Neuronal stem cell (in vitro differentiated cells): ENCODE measurements at regions not wholly inside any gene's neighbourhood (a gene's known extent, or its start where the extent isn't known, plus 50 kb on each side); places are given as distances from the start of the nearest gene placed in this dataset.

ENCODE experiments used
- DNase-seq: peaks from one replicate; pipeline ENCODE4 v3.0.0-alpha.2; 2013; ENCODE audit warnings: low spot score
- H2AFZ ChIP-seq: one replicate; pipeline ENCODE4 v1.6.1; 2013; ENCODE audit warnings: mild to moderate bottlenecking, low read length, inconsistent platforms
- H2AK5ac ChIP-seq: 2 replicates; pipeline ENCODE4 v1.6.1; 2013; ENCODE audit warnings: low read depth, mild to moderate bottlenecking, inconsistent platforms, low read length, moderate library complexity, mixed read lengths
- H2BK120ac ChIP-seq: 2 replicates; pipeline ENCODE4 v1.6.1; 2013; ENCODE audit warnings: low read depth, mild to moderate bottlenecking, inconsistent platforms, low read length, moderate library complexity, mixed read lengths
- H2BK12ac ChIP-seq: one replicate; pipeline ENCODE4 v1.6.1; 2013; ENCODE audit warnings: low read length, inconsistent platforms
- H2BK15ac ChIP-seq: 2 replicates; pipeline ENCODE4 v1.6.1; 2013; ENCODE audit warnings: mild to moderate bottlenecking, low read length, inconsistent platforms, mixed read lengths
- H2BK5ac ChIP-seq: one replicate; pipeline ENCODE4 v1.6.1; 2013; ENCODE audit warnings: inconsistent platforms, mild to moderate bottlenecking, low read length, moderate library complexity
- H3K14ac ChIP-seq: one replicate; pipeline ENCODE4 v1.6.1; 2013; ENCODE audit warnings: low read length, inconsistent platforms
- H3K18ac ChIP-seq: 2 replicates; pipeline ENCODE4 v1.6.1; 2013; ENCODE audit warnings: low read length, inconsistent platforms
- H3K23ac ChIP-seq: 2 replicates; pipeline ENCODE4 v1.6.1; 2013; ENCODE audit warnings: low read depth, mild to moderate bottlenecking, mixed read lengths, low read length, inconsistent platforms; ENCODE audit not compliant: poor library complexity
- H3K27ac ChIP-seq: replicated peaks from 3 replicates; pipeline ENCODE4 v1.5.1; 2013; ENCODE audit warnings: low read length, inconsistent platforms
- H3K27me3 ChIP-seq, 3 experiments: 2 replicates each; pipeline ENCODE4 v1.6.1; 2013; ENCODE audit warnings: low read length in 3 of 3, mild to moderate bottlenecking in 2 of 3, inconsistent platforms in 1 of 3, low read depth in 1 of 3, mixed read lengths in 1 of 3, moderate library complexity in 1 of 3; ENCODE audit not compliant: control insufficient read depth in 3 of 3, insufficient read depth in 3 of 3
- H3K36me3 ChIP-seq, 2 donors: replicated peaks in 1 of 2; 2 replicates each; pipeline ENCODE4 v1.6.1; 2013; ENCODE audit warnings: low read length in 2 of 2; ENCODE audit not compliant: control insufficient read depth in 2 of 2, insufficient read depth in 2 of 2
- H3K4ac ChIP-seq: 2 replicates; pipeline ENCODE4 v1.6.1; 2013; ENCODE audit warnings: inconsistent platforms, mild to moderate bottlenecking, low read length, moderate library complexity
- H3K4me1 ChIP-seq, 2 donors: 1 replicate in 1 of 2; 2 replicates in 1 of 2; pipeline ENCODE4 v1.6.1; 2013; ENCODE audit warnings: low read length in 2 of 2, low read depth in 1 of 2; ENCODE audit not compliant: control insufficient read depth in 2 of 2, insufficient read depth in 1 of 2
- H3K4me2 ChIP-seq: one replicate; pipeline ENCODE4 v1.6.1; 2013; ENCODE audit warnings: mild to moderate bottlenecking, low read length, inconsistent platforms; ENCODE audit not compliant: insufficient read depth, poor library complexity, severe bottlenecking
- H3K4me3 ChIP-seq, 2 donors: 2 replicates each; pipeline ENCODE4 v1.5.1; 2013; ENCODE audit warnings: low read length in 2 of 2, mild to moderate bottlenecking in 2 of 2, inconsistent platforms in 1 of 2, moderate library complexity in 1 of 2
- H3K79me1 ChIP-seq: one replicate; pipeline ENCODE4 v1.6.1; 2013; ENCODE audit warnings: low read depth, mild to moderate bottlenecking, inconsistent platforms, low read length, moderate library complexity
- H3K9ac ChIP-seq: one replicate; pipeline ENCODE4 v1.6.1; 2013; ENCODE audit warnings: mild to moderate bottlenecking, low read depth, low read length, inconsistent platforms; ENCODE audit not compliant: poor library complexity
- H3K9me3 ChIP-seq, 2 donors: replicated peaks in 1 of 2; 2 replicates each; pipeline versions ENCODE3 to v1.6.1; 2013; ENCODE audit warnings: low read length in 2 of 2, mild to moderate bottlenecking in 2 of 2, inconsistent platforms in 1 of 2, low read depth in 1 of 2, mixed read lengths in 1 of 2, moderate library complexity in 1 of 2; ENCODE audit not compliant: control insufficient read depth in 2 of 2, insufficient read depth in 1 of 2
- H4K8ac ChIP-seq: one replicate; pipeline ENCODE4 v1.6.1; 2013; ENCODE audit warnings: low read depth, mild to moderate bottlenecking, inconsistent platforms, low read length, moderate library complexity
- H4K91ac ChIP-seq: one replicate; pipeline ENCODE4 v1.6.1; 2013; ENCODE audit warnings: low read length, low read depth, mild to moderate bottlenecking, inconsistent platforms; ENCODE audit not compliant: poor library complexity
- WGBS, 2 donors: extraction: QIAGEN DNeasy Blood & Tissue Kit; methylation state at CpG; one replicate each; pipeline ENCODE4 v1.1.7; 2013; ENCODE audit warnings: missing lambda C conversion rate in 2 of 2, mixed read lengths in 1 of 2; ENCODE audit not compliant: insufficient read length in 2 of 2, insufficient replicate concordance in 1 of 2; ENCODE audit errors: extremely low coverage in 2 of 2; 5-methylcytosine and 5-hydroxymethylcytosine counted together

DNA sequence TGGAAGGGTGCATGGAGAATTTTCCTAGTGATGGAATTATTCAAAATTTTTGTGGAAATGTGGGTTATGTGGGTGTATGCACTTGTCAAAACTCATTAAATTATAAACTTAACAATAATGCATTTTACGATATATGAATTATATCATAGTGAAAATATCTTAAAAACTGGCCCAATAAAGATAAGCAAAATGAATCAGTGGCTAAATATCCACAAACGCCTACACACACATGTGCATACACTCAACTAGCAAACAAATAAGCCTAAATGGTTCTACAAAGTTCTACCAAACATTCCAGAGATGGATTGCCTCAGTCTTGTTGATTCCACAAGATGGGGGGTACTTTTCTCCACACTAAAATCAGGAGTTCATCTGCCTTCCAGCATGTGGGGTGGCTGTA lies 349.5 kb downstream of the TSHZ3 start:
- no peak overlapping the region for H3K4me3 ChIP-seq
- peaks cover 0 to 1% of the 10 kb centered on the region in 2 donors for H3K9me3 ChIP-seq
- no peak overlapping the region for H3K18ac ChIP-seq
- no peak overlapping the region for H2AK5ac ChIP-seq
- no peak overlapping the region for H2BK120ac ChIP-seq
- peaks cover 3% of the 10 kb centered on the region for H3K79me1 ChIP-seq
- no peak overlapping the region for H3K14ac ChIP-seq
- no peak overlapping the region for H3K4ac ChIP-seq
- H2BK5ac ChIP-seq = no peak overlapping the region
- DNase-seq = no peak
- no peaks in the 10 kb centered on the region for H3K36me3 ChIP-seq
- H3K23ac ChIP-seq = no peak overlapping the region
- H4K8ac ChIP-seq = no peak overlapping the region
- H2BK12ac ChIP-seq = no peak overlapping the region
- no CpG with 5 or more reads among the region's 2 CpGs for WGBS, 2 donors
- H3K27me3 ChIP-seq = no peaks in the 10 kb centered on the region
- H2BK15ac ChIP-seq = no peak overlapping the region
- H4K91ac ChIP-seq = no peak overlapping the region
- H3K27ac ChIP-seq = no peak overlapping the region
- H3K9ac ChIP-seq = no peak overlapping the region
- no peaks in the 10 kb centered on the region for H3K4me1 ChIP-seq
- no peak overlapping the region for H3K4me2 ChIP-seq
- H2AFZ ChIP-seq = no peak overlapping the region

GRCh38 chr19:30997222-30997621 lies 352.0 kb downstream of the TSHZ3 start:
- Histone ChIP-seq H3K9me3 (peaks cover 0 to 1% of the 10 kb centered on the region in 2 donors), H2BK15ac (no peak overlapping the region), H3K79me1 (peaks cover 3% of the 10 kb centered on the region), H3K4me2 (no peak overlapping the region), H3K4me3 (no peak overlapping the region), H3K18ac (no peak overlapping the region), H4K91ac (no peak overlapping the region), H3K4me1 (no peaks in the 10 kb centered on the region), H3K27ac (no peak overlapping the region), H2BK12ac (no peak overlapping the region), H3K14ac (no peak overlapping the region), H3K23ac (no peak overlapping the region), H2BK120ac (no peak overlapping the region), H3K4ac (no peak overlapping the region), H3K9ac (no peak overlapping the region), H4K8ac (no peak overlapping the region), H3K36me3 (no peaks in the 10 kb centered on the region), H2BK5ac (no peak overlapping the region), H2AFZ (no peak overlapping the region), H2AK5ac (no peak overlapping the region), H3K27me3 (no peaks in the 10 kb centered on the region)
- DNase-seq = no peak
- WGBS, 2 donors = no CpG with 5 or more reads among the region's 4 CpGs

DNA sequence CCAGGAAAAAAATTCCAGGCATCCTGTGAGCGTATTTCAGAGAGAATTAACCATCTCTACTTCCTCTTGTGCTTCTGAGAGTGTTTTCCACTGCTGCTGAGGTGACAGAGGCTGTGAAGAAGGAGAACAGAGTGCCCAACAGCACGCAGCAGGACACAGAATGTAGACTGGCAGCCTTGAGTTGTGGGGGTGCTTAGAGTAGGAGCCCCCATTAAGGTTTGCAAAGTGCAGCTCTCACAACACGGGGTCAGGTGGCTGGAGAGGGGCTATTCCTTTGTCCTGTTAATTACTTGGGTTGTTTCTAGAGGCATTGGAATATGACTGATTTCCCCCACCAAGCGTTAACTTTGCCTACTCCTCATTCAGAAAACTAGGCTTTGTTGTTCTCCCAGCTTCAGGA lies 370.6 kb downstream of the TSHZ3 start:
- H2AK5ac ChIP-seq = no peak overlapping the region
- peaks cover 0 to 2% of the 10 kb centered on the region in 2 donors for H3K4me1 ChIP-seq
- no peak overlapping the region for H3K14ac ChIP-seq
- no peak overlapping the region for H3K9ac ChIP-seq
- peaks cover 0 to 3% (median 0%) of the 10 kb centered on the region in 3 experiments for H3K27me3 ChIP-seq
- no peak overlapping the region for H3K27ac ChIP-seq
- H3K36me3 ChIP-seq = no peaks in the 10 kb centered on the region
- H2BK5ac ChIP-seq = no peak overlapping the region
- H2BK120ac ChIP-seq = no peak overlapping the region
- no peaks in the 10 kb centered on the region for H3K9me3 ChIP-seq
- no peak overlapping the region for H4K8ac ChIP-seq
- H3K18ac ChIP-seq = no peak overlapping the region
- no peak overlapping the region for H2BK12ac ChIP-seq
- H3K79me1 ChIP-seq = no peaks in the 10 kb centered on the region
- no peak for DNase-seq
- H2BK15ac ChIP-seq = no peak overlapping the region
- H3K23ac ChIP-seq = no peak overlapping the region
- H4K91ac ChIP-seq = no peak overlapping the region
- WGBS, 2 donors = no CpG with 5 or more reads among the region's 4 CpGs
- H2AFZ ChIP-seq = no peak overlapping the region
- H3K4ac ChIP-seq = no peak overlapping the region
- no peak overlapping the region for H3K4me2 ChIP-seq
- H3K4me3 ChIP-seq = no peak overlapping the region

GRCh38 chr19:30969591-30969990 lies 379.6 kb downstream of the TSHZ3 start:
- Histone ChIP-seq H2AK5ac (no peak overlapping the region), H2BK15ac (no peak overlapping the region), H3K4me1 (no peaks in the 10 kb centered on the region), H2BK12ac (no peak overlapping the region), H2AFZ (no peak overlapping the region), H3K27me3 (peaks cover 0 to 3% (median 0%) of the 10 kb centered on the region in 3 experiments), H4K91ac (no peak overlapping the region), H3K79me1 (no peaks in the 10 kb centered on the region), H3K9me3 (no peaks in the 10 kb centered on the region), H3K4me2 (no peak overlapping the region), H4K8ac (no peak overlapping the region), H3K36me3 (no peaks in the 10 kb centered on the region), H3K4ac (no peak overlapping the region), H2BK120ac (no peak overlapping the region), H2BK5ac (no peak overlapping the region), H3K4me3 (no peak overlapping the region), H3K14ac (no peak overlapping the region), H3K18ac (no peak overlapping the region), H3K23ac (no peak overlapping the region), H3K27ac (no peak overlapping the region), H3K9ac (no peak overlapping the region)
- WGBS, 2 donors = no CpG with 5 or more reads among the region's 2 CpGs
- no peak for DNase-seq
